Gastroesophageal sphincter (tissue), 3 donors: ENCODE measurements at regions not wholly inside any gene's neighbourhood (a gene's known extent, or its start where the extent isn't known, plus 50 kb on each side); places are given as distances from the start of the nearest gene placed in this dataset.

ENCODE experiments used
- POLR2A ChIP-seq, 2 donors: fragments of 450-650 bp; IDR thresholded peaks; one replicate each; pipeline ENCODE4 v1.6.1; 2017; ENCODE audit warnings: antibody characterized with exemption in 2 of 2, mild to moderate bottlenecking in 2 of 2, moderate library complexity in 1 of 2
- TF ChIP-seq, protein P1 (sequence below), 4 experiments: fragments of 200-600 bp in 2 of 4; fragments of 450-650 bp in 2 of 4; sonication (generic) in 1 of 4; IDR thresholded peaks; one replicate each; pipeline ENCODE4 v1.5.1; 2017 to 2019; ENCODE audit warnings: antibody characterized with exemption in 4 of 4, mild to moderate bottlenecking in 2 of 4, moderate library complexity in 2 of 4

GRCh38 chr14:105739331-105740102 is 213.1 kb downstream of the TMEM121 start:
- TF ChIP-seq, protein P1, sequence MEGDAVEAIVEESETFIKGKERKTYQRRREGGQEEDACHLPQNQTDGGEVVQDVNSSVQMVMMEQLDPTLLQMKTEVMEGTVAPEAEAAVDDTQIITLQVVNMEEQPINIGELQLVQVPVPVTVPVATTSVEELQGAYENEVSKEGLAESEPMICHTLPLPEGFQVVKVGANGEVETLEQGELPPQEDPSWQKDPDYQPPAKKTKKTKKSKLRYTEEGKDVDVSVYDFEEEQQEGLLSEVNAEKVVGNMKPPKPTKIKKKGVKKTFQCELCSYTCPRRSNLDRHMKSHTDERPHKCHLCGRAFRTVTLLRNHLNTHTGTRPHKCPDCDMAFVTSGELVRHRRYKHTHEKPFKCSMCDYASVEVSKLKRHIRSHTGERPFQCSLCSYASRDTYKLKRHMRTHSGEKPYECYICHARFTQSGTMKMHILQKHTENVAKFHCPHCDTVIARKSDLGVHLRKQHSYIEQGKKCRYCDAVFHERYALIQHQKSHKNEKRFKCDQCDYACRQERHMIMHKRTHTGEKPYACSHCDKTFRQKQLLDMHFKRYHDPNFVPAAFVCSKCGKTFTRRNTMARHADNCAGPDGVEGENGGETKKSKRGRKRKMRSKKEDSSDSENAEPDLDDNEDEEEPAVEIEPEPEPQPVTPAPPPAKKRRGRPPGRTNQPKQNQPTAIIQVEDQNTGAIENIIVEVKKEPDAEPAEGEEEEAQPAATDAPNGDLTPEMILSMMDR (IDR thresholded peaks at IDR 0.05), result no peak
- TF ChIP-seq POLR2A (IDR thresholded peaks at IDR 0.05), result no peak
